H1 (cell line): ENCODE measurements at regions not wholly inside any gene's neighbourhood (a gene's known extent, or its start where the extent isn't known, plus 50 kb on each side); places are given as distances from the start of the nearest gene placed in this dataset.

Source experiments
- BACH1 ChIP-seq: IDR thresholded peaks from 2 replicates; pipeline ENCODE4 v1.6.1; 2012; ENCODE audit warnings: low read length, improper control_type of control experiment
- EZH2 ChIP-seq: fragments of 200-600 bp; sonication (generic); IDR thresholded peaks from 2 replicates; pipeline ENCODE4 v1.7.1; 2012; ENCODE audit warnings: low read depth, mild to moderate bottlenecking, moderate library complexity, low read length, inconsistent platforms; ENCODE audit not compliant: severe bottlenecking
- HDAC2 ChIP-seq, 2 experiments: fragments of 300-600 bp in 1 of 2; sonication (generic) in 1 of 2; IDR thresholded peaks; 2 replicates each; pipeline ENCODE4 v1.6.1; 2011 to 2012; ENCODE audit warnings: low read depth in 2 of 2, low read length in 2 of 2, mild to moderate bottlenecking in 2 of 2, moderate library complexity in 2 of 2, borderline replicate concordance in 1 of 2, inconsistent platforms in 1 of 2
- NRF1 ChIP-seq: IDR thresholded peaks from 2 replicates; pipeline ENCODE4 v1.6.1; 2011; ENCODE audit warnings: mild to moderate bottlenecking, low read depth, low read length, improper control_type of control experiment
- RBBP5 ChIP-seq: IDR thresholded peaks from 2 replicates; pipeline ENCODE4 v1.7.1; 2012; ENCODE audit warnings: low read depth, mild to moderate bottlenecking, inconsistent platforms, low read length, moderate library complexity, borderline replicate concordance
- TCF12 ChIP-seq: IDR thresholded peaks from 2 replicates; pipeline ENCODE4 v1.6.1; 2011; ENCODE audit warnings: low read depth, mild to moderate bottlenecking, low read length
- YY1 ChIP-seq: IDR thresholded peaks from 2 replicates; pipeline ENCODE4 v1.6.1; 2011; ENCODE audit warnings: low read depth, mild to moderate bottlenecking, low read length

- TF ChIP-seq HDAC2 (IDR thresholded peaks at IDR 0.05; ENCODE audit: borderline replicate concordance in 1 of 2, low read depth in 2 of 2, low read length in 2 of 2) (no peak), NRF1 (no peak), EZH2 (no peak), RBBP5 (no peak), TCF12 (no peak), BACH1 (no peak), YY1 (no peak)
These were observed 129.8 kb upstream of the NKX1-1 start (continued) for GRCh38 chr4:1535926-1536578.
